ENCODE measurements at regions not wholly inside any gene's neighbourhood (a gene's known extent, or its start where the extent isn't known, plus 50 kb on each side); places are given as distances from the start of the nearest gene placed in this dataset.
A peak's percentile ranks its signal among the peaks of the same experiment; 100 is the strongest.

DNA sequence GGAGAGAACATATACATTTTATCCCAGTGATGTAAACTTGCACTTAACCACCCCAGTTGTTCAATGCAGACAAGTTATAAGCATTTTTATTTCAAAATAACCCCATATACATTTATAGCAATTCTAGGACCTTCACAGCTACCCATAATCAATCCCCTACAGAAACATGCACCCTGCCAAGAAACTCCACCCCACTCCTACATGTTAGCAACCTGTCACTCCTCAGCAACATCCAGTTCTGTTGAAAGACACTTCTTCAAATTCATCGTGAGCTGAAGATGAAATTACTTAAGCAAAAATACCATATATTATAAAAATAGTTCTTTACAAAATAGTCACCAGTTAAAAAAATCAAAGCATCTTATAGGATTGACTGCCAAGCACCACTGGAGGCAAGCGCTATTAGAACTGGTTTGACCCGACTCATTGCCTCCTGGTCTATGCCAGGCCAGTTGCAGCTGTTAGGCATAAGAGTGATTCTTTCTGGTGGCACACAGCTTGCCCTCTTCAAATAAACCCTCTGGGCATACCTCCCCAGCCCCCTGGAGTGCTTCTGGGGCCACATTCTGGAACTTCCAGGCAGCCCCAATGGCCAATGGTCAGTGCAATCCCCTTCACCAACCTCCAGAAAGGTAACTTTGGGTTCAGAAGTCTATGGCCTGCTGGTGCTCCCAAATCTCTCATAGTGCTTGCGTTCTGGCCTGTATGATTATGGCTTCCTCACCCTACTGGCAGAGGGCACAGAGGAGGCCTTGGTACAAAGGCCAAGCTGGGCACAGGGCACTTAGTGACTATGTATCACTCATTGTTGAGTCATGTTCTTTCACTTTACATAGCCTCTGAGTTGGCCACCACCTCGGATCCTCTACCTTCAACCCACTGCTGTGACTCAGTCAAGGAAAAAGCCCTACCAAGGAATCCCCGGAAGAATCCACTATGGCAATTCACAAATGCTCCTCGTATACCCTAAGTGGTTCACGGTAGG, 72.2 kb upstream of the RALGPS2 start:
- H3K9ac ChIP-seq (ENCODE audit: low read depth in 1 of 2, low read length in 2 of 2), result no peak overlapping the region
- H3K4me1 ChIP-seq (ENCODE audit: control insufficient read depth in 4 of 4, insufficient read depth in 4 of 4, low read length in 3 of 4), result peaks cover 0 to 4% (median 0%) of the 10 kb centered on the region in 4 donors
- H3K36me3 ChIP-seq (ENCODE audit: control insufficient read depth in 4 of 4, insufficient read depth in 3 of 4, low read depth in 1 of 4, low read length in 3 of 4), result no peaks in the 10 kb centered on the region
- WGBS, result 90% methylated on average over 8 of the region's 8 CpGs
- H3K27me3 ChIP-seq (ENCODE audit: control insufficient read depth in 4 of 4, insufficient read depth in 4 of 4, low read length in 3 of 4), result no peaks in the 10 kb centered on the region
- H3K4me3 ChIP-seq (ENCODE audit: low read depth in 1 of 3, low read length in 3 of 3), result no peak overlapping the region
- TF ChIP-seq CTCF (IDR thresholded peaks at IDR 0.05; ENCODE audit: low read depth, low read length, missing input control) (no peak), HNF4A (conservative IDR thresholded peaks at IDR 0.05) (peak; percentile 43 to 65)
- DNase-seq (ENCODE audit: low spot score), result no peak
- H3K9me3 ChIP-seq (ENCODE audit: control insufficient read depth in 4 of 4, low read length in 3 of 4), result no peaks in the 10 kb centered on the region
- no peak overlapping the region for H3K27ac ChIP-seq (ENCODE audit: low read depth in 1 of 2, low read length in 2 of 2)

DNA sequence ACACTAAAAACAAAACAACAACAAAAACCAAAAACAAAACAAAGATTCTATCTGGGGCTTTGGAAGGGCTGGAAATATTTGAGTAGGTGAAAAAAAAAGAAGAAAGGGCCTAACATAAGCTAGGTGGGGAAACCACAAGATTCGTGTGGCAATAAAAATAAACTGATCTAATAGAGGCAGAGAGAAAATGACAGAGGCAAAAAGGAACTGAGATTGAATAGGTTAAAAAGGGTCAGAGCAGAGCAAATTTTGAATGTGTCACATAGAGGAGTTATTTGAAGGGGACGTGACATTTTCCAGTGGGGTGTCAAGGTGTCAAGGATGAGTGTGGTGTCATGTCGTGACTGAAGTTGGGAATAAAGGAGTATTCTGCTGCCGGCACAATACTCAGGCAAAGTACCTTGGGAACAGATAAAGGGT, 65.2 kb upstream of the RALGPS2 start:
- Histone ChIP-seq H3K27me3 (ENCODE audit: control insufficient read depth in 4 of 4, insufficient read depth in 4 of 4, low read length in 3 of 4) (no peaks in the 10 kb centered on the region), H3K4me3 (ENCODE audit: low read depth in 1 of 3, low read length in 3 of 3) (no peak overlapping the region), H3K27ac (ENCODE audit: low read depth in 1 of 2, low read length in 2 of 2) (no peak overlapping the region), H3K36me3 (ENCODE audit: control insufficient read depth in 4 of 4, insufficient read depth in 3 of 4, low read depth in 1 of 4, low read length in 3 of 4) (no peaks in the 10 kb centered on the region), H3K9ac (ENCODE audit: low read depth in 1 of 2, low read length in 2 of 2) (no peak overlapping the region), H3K4me1 (ENCODE audit: control insufficient read depth in 4 of 4, insufficient read depth in 4 of 4, low read length in 3 of 4) (peaks cover 0 to 4% (median 0%) of the 10 kb centered on the region in 4 donors), H3K9me3 (ENCODE audit: control insufficient read depth in 4 of 4, low read length in 3 of 4) (no peaks in the 10 kb centered on the region)
- no peak for DNase-seq (ENCODE audit: low spot score)
- 92% methylated on average over 4 of the region's 4 CpGs for WGBS
- TF ChIP-seq EGR1 (IDR thresholded peaks at IDR 0.05; ENCODE audit: low read depth in 2 of 2) (no peak), NR2F2 (IDR thresholded peaks at IDR 0.05) (no peak)
- TF ChIP-seq, protein P1, sequence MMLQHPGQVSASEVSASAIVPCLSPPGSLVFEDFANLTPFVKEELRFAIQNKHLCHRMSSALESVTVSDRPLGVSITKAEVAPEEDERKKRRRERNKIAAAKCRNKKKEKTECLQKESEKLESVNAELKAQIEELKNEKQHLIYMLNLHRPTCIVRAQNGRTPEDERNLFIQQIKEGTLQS (IDR thresholded peaks at IDR 0.05), result no peak

GRCh38 chr1:178660461-178660860, 64.6 kb upstream of the RALGPS2 start:
- no peaks in the 10 kb centered on the region for H3K9me3 ChIP-seq (ENCODE audit: control insufficient read depth in 4 of 4, low read length in 3 of 4)
- H3K36me3 ChIP-seq (ENCODE audit: control insufficient read depth in 4 of 4, insufficient read depth in 3 of 4, low read depth in 1 of 4, low read length in 3 of 4), result no peaks in the 10 kb centered on the region
- H3K4me1 ChIP-seq (ENCODE audit: control insufficient read depth in 4 of 4, insufficient read depth in 4 of 4, low read length in 3 of 4), result peaks cover 0 to 2% (median 0%) of the 10 kb centered on the region in 4 donors
- H3K27me3 ChIP-seq (ENCODE audit: control insufficient read depth in 4 of 4, insufficient read depth in 4 of 4, low read length in 3 of 4), result no peaks in the 10 kb centered on the region
- no peak for TF ChIP-seq EGR1 (IDR thresholded peaks at IDR 0.05; ENCODE audit: low read depth in 2 of 2)
- no peak for TF ChIP-seq CTCF (IDR thresholded peaks at IDR 0.05; ENCODE audit: low read depth, low read length, missing input control)
- WGBS, result 92% methylated on average over 1 of the region's 1 CpG
- no peak overlapping the region for H3K27ac ChIP-seq (ENCODE audit: low read depth in 1 of 2, low read length in 2 of 2)
- H3K9ac ChIP-seq (ENCODE audit: low read depth in 1 of 2, low read length in 2 of 2), result no peak overlapping the region
- no peak overlapping the region for H3K4me3 ChIP-seq (ENCODE audit: low read depth in 1 of 3, low read length in 3 of 3)
- no peak for DNase-seq (ENCODE audit: low spot score)
